Hematopoietic multipotent progenitor cell treated with erythropoietin and hydrocortisone succinate and interleukin-3 and kit ligand, for 15 days (in vitro differentiated cells): ENCODE measurements at regions not wholly inside any gene's neighbourhood (a gene's known extent, or its start where the extent isn't known, plus 50 kb on each side); places are given as distances from the start of the nearest gene placed in this dataset.
"Not testable (repeated sequence)": the region's sequence is repeated elsewhere in the genome, so short reads cannot be mapped to it uniquely, and the experiment has no call there.

ENCODE experiments used
- DNase-seq: peaks from one replicate; pipeline ENCODE4 v3.0.0-alpha.2; 2015; ENCODE audit warnings: low spot score

GRCh38 chr10:78344257-78344656 is 310.6 kb downstream of the RPS24 start:
- not testable (repeated sequence) for DNase-seq

GRCh38 chr10:78345515-78345914 is 311.9 kb downstream of the RPS24 start:
- DNase-seq = not testable (repeated sequence)

- no peak for DNase-seq
Observed at GRCh38 chr10:78346721-78347120, 313.1 kb downstream of the RPS24 start.

GRCh38 chr10:78348411-78349164 is 314.9 kb downstream of the RPS24 start:
- DNase-seq = no peak

- DNase-seq = no peak
Observed at GRCh38 chr10:78349165-78349516, 315.5 kb downstream of the RPS24 start.

- no peak for DNase-seq
Observed at GRCh38 chr10:78349911-78350663, 316.4 kb downstream of the RPS24 start.

- DNase-seq = no peak
Observed at GRCh38 chr10:78351283-78351682, 317.6 kb downstream of the RPS24 start.

- DNase-seq = no peak
Observed at GRCh38 chr10:78351809-78352208, 318.1 kb downstream of the RPS24 start.

GRCh38 chr10:78353636-78354035 is 320.0 kb downstream of the RPS24 start:
- no peak for DNase-seq

- no peak for DNase-seq
Observed at GRCh38 chr10:78354101-78354500, 320.4 kb downstream of the RPS24 start.

GRCh38 chr10:78356291-78356900 is 322.7 kb downstream of the RPS24 start:
- no peak for DNase-seq

- no peak for DNase-seq
Observed at GRCh38 chr10:78357141-78358063, 323.7 kb downstream of the RPS24 start.

- no peak for DNase-seq
Observed at GRCh38 chr10:78358351-78358750, 324.7 kb downstream of the RPS24 start.

- DNase-seq = no peak
Observed at GRCh38 chr10:78358982-78359381, 325.3 kb downstream of the RPS24 start.

- no peak for DNase-seq
Observed at GRCh38 chr10:78359640-78360091, 326.0 kb downstream of the RPS24 start.

- no peak for DNase-seq
Observed at GRCh38 chr10:78360284-78360683, 326.6 kb downstream of the RPS24 start.

GRCh38 chr10:78361031-78361430 is 327.4 kb downstream of the RPS24 start:
- DNase-seq = no peak

GRCh38 chr10:78362406-78363022 is 328.9 kb downstream of the RPS24 start:
- no peak for DNase-seq

GRCh38 chr10:78363190-78363589 is 329.5 kb downstream of the RPS24 start:
- no peak for DNase-seq

- DNase-seq = no peak
Observed at GRCh38 chr10:78365694-78366093, 332.0 kb downstream of the RPS24 start.

GRCh38 chr10:78366663-78367411 is 333.2 kb downstream of the RPS24 start:
- DNase-seq = no peak
